ENCODE measurements at regions not wholly inside any gene's neighbourhood (a gene's known extent, or its start where the extent isn't known, plus 50 kb on each side); places are given as distances from the start of the nearest gene placed in this dataset.

- Mint-ChIP-seq H3K9me3 (ENCODE audit: unreplicated experiment) (no peaks in the 10 kb centered on the region), H3K4me1 (ENCODE audit: insufficient read depth, unreplicated experiment) (no peaks in the 10 kb centered on the region), H3K27me3 (ENCODE audit: insufficient read depth, unreplicated experiment) (no peaks in the 10 kb centered on the region), H3K27ac (ENCODE audit: low read depth, unreplicated experiment) (no peak overlapping the region), H3K4me3 (ENCODE audit: unreplicated experiment) (no peak overlapping the region), H3K36me3 (ENCODE audit: insufficient read depth, unreplicated experiment) (no peaks in the 10 kb centered on the region)
- intact Hi-C loops (cut with micrococcal nuclease): no loop called here
- BruUV-seq (replicated peaks): no TSS peak
- ChIA-PET POLR2A (no interaction called here), CTCF (no interaction called here)
- no peak for DNase-seq (ENCODE audit: unreplicated experiment)
- no peak for TF ChIP-seq CTCF (IDR thresholded peaks at IDR 0.05; ENCODE audit: unreplicated experiment)
Observed at GRCh38 chr2:57475391-57475790, 571.2 kb upstream of the VRK2 start.

- BruUV-seq (replicated peaks): no TSS peak
- no peaks in the 10 kb centered on the region for H3K4me1 Mint-ChIP-seq (ENCODE audit: insufficient read depth, unreplicated experiment)
- DNase-seq (ENCODE audit: unreplicated experiment): peak; percentile 7
- H3K27ac Mint-ChIP-seq (ENCODE audit: low read depth, unreplicated experiment): no peak overlapping the region
- intact Hi-C loops (cut with micrococcal nuclease): no loop called here
- ChIA-PET CTCF (no interaction called here), POLR2A (no interaction called here)
- no peak for TF ChIP-seq CTCF (IDR thresholded peaks at IDR 0.05; ENCODE audit: unreplicated experiment)
- H3K36me3 Mint-ChIP-seq (ENCODE audit: insufficient read depth, unreplicated experiment): no peaks in the 10 kb centered on the region
- H3K4me3 Mint-ChIP-seq (ENCODE audit: unreplicated experiment): no peak overlapping the region
- peaks cover 7% of the 10 kb centered on the region for H3K9me3 Mint-ChIP-seq (ENCODE audit: unreplicated experiment)
- no peaks in the 10 kb centered on the region for H3K27me3 Mint-ChIP-seq (ENCODE audit: insufficient read depth, unreplicated experiment)
Observed at GRCh38 chr2:57479981-57480380, 566.6 kb upstream of the VRK2 start.

- ChIA-PET CTCF (interaction anchor here (0.8 to 3.7 kb wide), 2 partner anchors 10 to 1305 kb away, joined by 3 to 18 read pairs; no protein-coding TSS in a partner anchor), POLR2A (interaction anchor here (0.5 kb wide), 1 partner anchor 613 kb away, joined by 3 read pairs; no protein-coding TSS in a partner anchor)
- H3K27me3 Mint-ChIP-seq (ENCODE audit: insufficient read depth, unreplicated experiment): no peaks in the 10 kb centered on the region
- H3K4me1 Mint-ChIP-seq (ENCODE audit: insufficient read depth, unreplicated experiment): no peaks in the 10 kb centered on the region
- intact Hi-C loops (cut with micrococcal nuclease): no loop called here
- no peaks in the 10 kb centered on the region for H3K36me3 Mint-ChIP-seq (ENCODE audit: insufficient read depth, unreplicated experiment)
- DNase-seq (ENCODE audit: unreplicated experiment): no peak
- no peak overlapping the region for H3K27ac Mint-ChIP-seq (ENCODE audit: low read depth, unreplicated experiment)
- no peak overlapping the region for H3K4me3 Mint-ChIP-seq (ENCODE audit: unreplicated experiment)
- peaks cover 8% of the 10 kb centered on the region for H3K9me3 Mint-ChIP-seq (ENCODE audit: unreplicated experiment)
- no TSS peak for BruUV-seq (replicated peaks)
- TF ChIP-seq CTCF (IDR thresholded peaks at IDR 0.05; ENCODE audit: unreplicated experiment): no peak
Observed at GRCh38 chr2:57488061-57488460, 558.5 kb upstream of the VRK2 start.

GRCh38 chr2:57490741-57491140, 555.9 kb upstream of the VRK2 start:
- no peak overlapping the region for H3K27ac Mint-ChIP-seq (ENCODE audit: low read depth, unreplicated experiment)
- peaks cover 8% of the 10 kb centered on the region for H3K9me3 Mint-ChIP-seq (ENCODE audit: unreplicated experiment)
- intact Hi-C loops (cut with micrococcal nuclease): loop anchor here (10.0 kb wide), 1 partner anchor 526 kb away; no protein-coding TSS in a partner anchor
- H3K36me3 Mint-ChIP-seq (ENCODE audit: insufficient read depth, unreplicated experiment): no peaks in the 10 kb centered on the region
- H3K4me3 Mint-ChIP-seq (ENCODE audit: unreplicated experiment): no peak overlapping the region
- ChIA-PET CTCF (no interaction called here), POLR2A (no interaction called here)
- no peaks in the 10 kb centered on the region for H3K4me1 Mint-ChIP-seq (ENCODE audit: insufficient read depth, unreplicated experiment)
- H3K27me3 Mint-ChIP-seq (ENCODE audit: insufficient read depth, unreplicated experiment): no peaks in the 10 kb centered on the region
- BruUV-seq (replicated peaks): no TSS peak
- TF ChIP-seq CTCF (IDR thresholded peaks at IDR 0.05; ENCODE audit: unreplicated experiment): no peak
- DNase-seq (ENCODE audit: unreplicated experiment): peak; percentile 48
